IMR-90 (cell line): ENCODE measurements at regions not wholly inside any gene's neighbourhood (a gene's known extent, or its start where the extent isn't known, plus 50 kb on each side); places are given as distances from the start of the nearest gene placed in this dataset.

ENCODE experiments used
- BHLHE40 ChIP-seq: fragments of 150-350 bp; IDR thresholded peaks from 2 replicates; pipeline ENCODE4 v1.6.1; 2016; ENCODE audit warnings: mild to moderate bottlenecking, low read depth, low read length
- CHD1 ChIP-seq: IDR thresholded peaks from 2 replicates; pipeline ENCODE4 v1.6.1; 2012; ENCODE audit warnings: low read depth, low read length, improper control_type of control experiment
- CTCF ChIP-seq: conservative IDR thresholded peaks from 2 replicates; pipeline ENCODE4 v1.5.1; 2012; ENCODE audit warnings: mild to moderate bottlenecking, low read depth, low read length, improper control_type of control experiment
- FOS ChIP-seq: fragments of 150-350 bp; IDR thresholded peaks from 2 replicates; pipeline ENCODE4 v1.6.1; 2016; ENCODE audit warnings: low read depth, low read length
- MXI1 ChIP-seq: IDR thresholded peaks from 2 replicates; pipeline ENCODE4 v1.6.1; 2012; ENCODE audit warnings: low read depth, mild to moderate bottlenecking, low read length, moderate library complexity, borderline replicate concordance
- POLR2A ChIP-seq: IDR thresholded peaks from 2 replicates; pipeline ENCODE4 v1.6.1; 2012; ENCODE audit warnings: mild to moderate bottlenecking, low read depth, low read length
- RAD21 ChIP-seq: IDR thresholded peaks from 2 replicates; pipeline ENCODE4 v1.6.1; 2012; ENCODE audit warnings: low read length, improper control_type of control experiment
- RFX5 ChIP-seq: IDR thresholded peaks from 2 replicates; pipeline ENCODE4 v1.8.0; 2012; ENCODE audit warnings: low read depth, mild to moderate bottlenecking, low read length, moderate library complexity
- TF ChIP-seq, protein P1 (sequence below): fragments of 150-350 bp; IDR thresholded peaks from 2 replicates; pipeline ENCODE4 v1.6.1; 2016; ENCODE audit warnings: low read depth, mild to moderate bottlenecking, low read length, moderate library complexity, borderline replicate concordance
- TF ChIP-seq, protein P2 (sequence below): fragments of 150-350 bp; IDR thresholded peaks from 2 replicates; pipeline ENCODE4 v1.6.1; 2017; ENCODE audit warnings: mild to moderate bottlenecking, antibody characterized with exemption, low read length, low read depth

GRCh38 chr1:5670590-5671350, 321.5 kb downstream of the NPHP4 start:
- TF ChIP-seq CTCF (no peak), POLR2A (no peak), BHLHE40 (no peak), MXI1 (no peak), FOS (no peak), RFX5 (no peak), CHD1 (no peak), RAD21 (no peak)
- TF ChIP-seq, protein P1, sequence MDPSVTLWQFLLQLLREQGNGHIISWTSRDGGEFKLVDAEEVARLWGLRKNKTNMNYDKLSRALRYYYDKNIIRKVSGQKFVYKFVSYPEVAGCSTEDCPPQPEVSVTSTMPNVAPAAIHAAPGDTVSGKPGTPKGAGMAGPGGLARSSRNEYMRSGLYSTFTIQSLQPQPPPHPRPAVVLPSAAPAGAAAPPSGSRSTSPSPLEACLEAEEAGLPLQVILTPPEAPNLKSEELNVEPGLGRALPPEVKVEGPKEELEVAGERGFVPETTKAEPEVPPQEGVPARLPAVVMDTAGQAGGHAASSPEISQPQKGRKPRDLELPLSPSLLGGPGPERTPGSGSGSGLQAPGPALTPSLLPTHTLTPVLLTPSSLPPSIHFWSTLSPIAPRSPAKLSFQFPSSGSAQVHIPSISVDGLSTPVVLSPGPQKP: no peak
- TF ChIP-seq, protein P2, sequence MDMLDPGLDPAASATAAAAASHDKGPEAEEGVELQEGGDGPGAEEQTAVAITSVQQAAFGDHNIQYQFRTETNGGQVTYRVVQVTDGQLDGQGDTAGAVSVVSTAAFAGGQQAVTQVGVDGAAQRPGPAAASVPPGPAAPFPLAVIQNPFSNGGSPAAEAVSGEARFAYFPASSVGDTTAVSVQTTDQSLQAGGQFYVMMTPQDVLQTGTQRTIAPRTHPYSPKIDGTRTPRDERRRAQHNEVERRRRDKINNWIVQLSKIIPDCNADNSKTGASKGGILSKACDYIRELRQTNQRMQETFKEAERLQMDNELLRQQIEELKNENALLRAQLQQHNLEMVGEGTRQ: no peak
